Fibroblast of the aortic adventitia (primary cell): ENCODE measurements at regions not wholly inside any gene's neighbourhood (a gene's known extent, or its start where the extent isn't known, plus 50 kb on each side); places are given as distances from the start of the nearest gene placed in this dataset.
"Not testable (repeated sequence)": the region's sequence is repeated elsewhere in the genome, so short reads cannot be mapped to it uniquely, and the experiment has no call there.

Experiments
- DNase-seq: peaks from one replicate; pipeline ENCODE4 v3.0.0-alpha.2; 2010; ENCODE audit warnings: low read depth
- H3K4me3 ChIP-seq: 2 replicates; pipeline ENCODE4 v1.5.1; 2011; ENCODE audit warnings: low read depth, mild to moderate bottlenecking, control low read depth, low read length, moderate library complexity
- CTCF ChIP-seq: IDR thresholded peaks from 2 replicates; pipeline ENCODE4 v1.5.1; 2011; ENCODE audit warnings: mild to moderate bottlenecking, low read length, control low read depth, inconsistent platforms; ENCODE audit not compliant: insufficient read depth

- DNase-seq = no peak
- no peak for TF ChIP-seq CTCF
- H3K4me3 ChIP-seq = no peak overlapping the region
Observed at GRCh38 chr5:100026606-100027005, 508.6 kb upstream of the FAM174A start.

GRCh38 chr5:100023536-100023935 lies 511.6 kb upstream of the FAM174A start:
- no peak for DNase-seq
- H3K4me3 ChIP-seq = no peak overlapping the region
- no peak for TF ChIP-seq CTCF

GRCh38 chr5:100017520-100018262 lies 517.5 kb upstream of the FAM174A start:
- H3K4me3 ChIP-seq = no peak overlapping the region
- DNase-seq = no peak
- TF ChIP-seq CTCF = no peak

GRCh38 chr5:100013305-100013704 lies 521.9 kb upstream of the FAM174A start:
- DNase-seq = not testable (repeated sequence)

GRCh38 chr5:100011160-100011559 lies 524.0 kb upstream of the FAM174A start:
- not testable (repeated sequence) for H3K4me3 ChIP-seq, DNase-seq

More at GRCh38 chr5:100013305-100013704, 521.9 kb upstream of the FAM174A start:
- not testable (repeated sequence) for H3K4me3 ChIP-seq

GRCh38 chr5:100004969-100005368 lies 530.2 kb upstream of the FAM174A start:
- H3K4me3 ChIP-seq = no peak overlapping the region
- TF ChIP-seq CTCF = no peak
- DNase-seq = no peak

- no peak for DNase-seq
- H3K4me3 ChIP-seq = no peak overlapping the region
- TF ChIP-seq CTCF = no peak
Observed at GRCh38 chr5:99998319-99998718, 536.9 kb upstream of the FAM174A start.

GRCh38 chr5:99995407-99995806 lies 539.8 kb upstream of the FAM174A start:
- no peak overlapping the region for H3K4me3 ChIP-seq
- TF ChIP-seq CTCF = no peak
- DNase-seq = no peak
